ENCODE measurements at regions not wholly inside any gene's neighbourhood (a gene's known extent, or its start where the extent isn't known, plus 50 kb on each side); places are given as distances from the start of the nearest gene placed in this dataset.

- no peaks in the 10 kb centered on the region for H3K9me3 Mint-ChIP-seq (ENCODE audit: unreplicated experiment)
- CTCF ChIA-PET, result no interaction called here
- no peak for DNase-seq
These were observed 498.9 kb downstream of the KLF12 start for GRCh38 chr13:73635166-73635787.

GRCh38 chr13:73633817-73634460 lies 500.3 kb downstream of the KLF12 start:
- intact Hi-C loops (cut with micrococcal nuclease; ENCODE audit: unreplicated experiment), result no loop called here
- Mint-ChIP-seq H3K9me3 (ENCODE audit: unreplicated experiment) (no peaks in the 10 kb centered on the region), H3K36me3 (ENCODE audit: insufficient read depth, unreplicated experiment) (no peaks in the 10 kb centered on the region), H3K4me1 (ENCODE audit: low read depth, unreplicated experiment) (peaks cover 8% of the 10 kb centered on the region), H3K27ac (ENCODE audit: unreplicated experiment) (no peak overlapping the region), H3K4me3 (ENCODE audit: unreplicated experiment) (no peak overlapping the region), H3K27me3 (ENCODE audit: insufficient read depth, unreplicated experiment) (peaks cover 2% of the 10 kb centered on the region)
- Histone ChIP-seq H3K27me3 (replicated peaks; ENCODE audit: control insufficient read depth, insufficient read depth, low read length) (no peaks in the 10 kb centered on the region), H3K4me3 (ENCODE audit: low read depth, low read length) (no peak overlapping the region), H3K9me3 (peaks cover 4% of the 10 kb centered on the region; the same call in 1 of the 2 replicates), H3K4me1 (peaks cover 12% of the 10 kb centered on the region; the same call in 1 of the 2 replicates), H3K36me3 (ENCODE audit: control insufficient read depth, insufficient read depth, low read length) (no peaks in the 10 kb centered on the region)
- ChIA-PET POLR2A (no interaction called here), CTCF (no interaction called here)
- BruUV-seq (replicated peaks), result no TSS peak
- TF ChIP-seq CTCF (IDR thresholded peaks at IDR 0.05; ENCODE audit: insufficient read depth in 1 of 2, low read depth in 1 of 2, low read length in 1 of 2, severe bottlenecking in 1 of 2, unreplicated experiment in 1 of 2), result no peak
- DNase-seq, result no peak

More at GRCh38 chr13:73635166-73635787, 498.9 kb downstream of the KLF12 start:
- no TSS peak for BruUV-seq (replicated peaks)
- H3K27ac Mint-ChIP-seq (ENCODE audit: unreplicated experiment), result no peak overlapping the region
- no peak overlapping the region for H3K4me3 Mint-ChIP-seq (ENCODE audit: unreplicated experiment)
- Histone ChIP-seq H3K4me3 (ENCODE audit: low read depth, low read length) (no peak overlapping the region), H3K9me3 (peaks cover 4% of the 10 kb centered on the region; the same call in 1 of the 2 replicates), H3K36me3 (ENCODE audit: control insufficient read depth, insufficient read depth, low read length) (no peaks in the 10 kb centered on the region), H3K4me1 (peaks cover 12% of the 10 kb centered on the region; the same call in 1 of the 2 replicates), H3K27me3 (replicated peaks; ENCODE audit: control insufficient read depth, insufficient read depth, low read length) (no peaks in the 10 kb centered on the region)
- H3K36me3 Mint-ChIP-seq (ENCODE audit: insufficient read depth, unreplicated experiment), result no peaks in the 10 kb centered on the region
- POLR2A ChIA-PET, result no interaction called here
- peaks cover 8% of the 10 kb centered on the region for H3K4me1 Mint-ChIP-seq (ENCODE audit: low read depth, unreplicated experiment)
- intact Hi-C loops (cut with micrococcal nuclease; ENCODE audit: unreplicated experiment), result no loop called here
- H3K27me3 Mint-ChIP-seq (ENCODE audit: insufficient read depth, unreplicated experiment), result peaks cover 2% of the 10 kb centered on the region
- no peak for TF ChIP-seq CTCF (IDR thresholded peaks at IDR 0.05; ENCODE audit: insufficient read depth in 1 of 2, low read depth in 1 of 2, low read length in 1 of 2, severe bottlenecking in 1 of 2, unreplicated experiment in 1 of 2)

GRCh38 chr13:73631411-73631810 lies 502.8 kb downstream of the KLF12 start:
- ChIA-PET POLR2A (no interaction called here), CTCF (no interaction called here)
- H3K27me3 ChIP-seq (replicated peaks; ENCODE audit: control insufficient read depth, insufficient read depth, low read length), result no peaks in the 10 kb centered on the region
- Mint-ChIP-seq H3K27ac (ENCODE audit: unreplicated experiment) (no peak overlapping the region), H3K4me3 (ENCODE audit: unreplicated experiment) (no peak overlapping the region), H3K36me3 (ENCODE audit: insufficient read depth, unreplicated experiment) (no peaks in the 10 kb centered on the region), H3K9me3 (ENCODE audit: unreplicated experiment) (no peaks in the 10 kb centered on the region), H3K4me1 (ENCODE audit: low read depth, unreplicated experiment) (peaks cover 8% of the 10 kb centered on the region), H3K27me3 (ENCODE audit: insufficient read depth, unreplicated experiment) (peaks cover 2% of the 10 kb centered on the region)
- no peaks in the 10 kb centered on the region for H3K36me3 ChIP-seq (ENCODE audit: control insufficient read depth, insufficient read depth, low read length)
- no peak overlapping the region for H3K4me3 ChIP-seq (ENCODE audit: low read depth, low read length)
- DNase-seq, result no peak
- intact Hi-C loops (cut with micrococcal nuclease; ENCODE audit: unreplicated experiment), result no loop called here
- peaks cover 12% of the 10 kb centered on the region; the same call in 1 of the 2 replicates for H3K4me1 ChIP-seq
- no peaks in the 10 kb centered on the region; the same call in 1 of the 2 replicates for H3K9me3 ChIP-seq
- no TSS peak for BruUV-seq (replicated peaks)
- no peak for TF ChIP-seq CTCF (IDR thresholded peaks at IDR 0.05; ENCODE audit: insufficient read depth in 1 of 2, low read depth in 1 of 2, low read length in 1 of 2, severe bottlenecking in 1 of 2, unreplicated experiment in 1 of 2)

All from Caco-2 (cell line).